ENCODE measurements at regions not wholly inside any gene's neighbourhood (a gene's known extent, or its start where the extent isn't known, plus 50 kb on each side); places are given as distances from the start of the nearest gene placed in this dataset.
"Not testable (repeated sequence)": the region's sequence is repeated elsewhere in the genome, so short reads cannot be mapped to it uniquely, and the experiment has no call there.

- no peak for ATAC-seq
These were observed 1355.9 kb downstream of the GRIK2 start for GRCh38 chr6:102749210-102749971.

GRCh38 chr6:102746941-102747340 is 1353.4 kb downstream of the GRIK2 start:
- DNase-seq (no peak), ATAC-seq (no peak)

More at GRCh38 chr6:102749210-102749971, 1355.9 kb downstream of the GRIK2 start:
- no peak for DNase-seq

GRCh38 chr6:102742754-102743356 is 1349.3 kb downstream of the GRIK2 start:
- no peak for ATAC-seq
- DNase-seq = no peak

GRCh38 chr6:102742028-102742427 is 1348.5 kb downstream of the GRIK2 start:
- DNase-seq = no peak
- no peak for ATAC-seq

GRCh38 chr6:102736941-102737368 is 1343.4 kb downstream of the GRIK2 start:
- no peak for ATAC-seq
- no peak for DNase-seq

DNA sequence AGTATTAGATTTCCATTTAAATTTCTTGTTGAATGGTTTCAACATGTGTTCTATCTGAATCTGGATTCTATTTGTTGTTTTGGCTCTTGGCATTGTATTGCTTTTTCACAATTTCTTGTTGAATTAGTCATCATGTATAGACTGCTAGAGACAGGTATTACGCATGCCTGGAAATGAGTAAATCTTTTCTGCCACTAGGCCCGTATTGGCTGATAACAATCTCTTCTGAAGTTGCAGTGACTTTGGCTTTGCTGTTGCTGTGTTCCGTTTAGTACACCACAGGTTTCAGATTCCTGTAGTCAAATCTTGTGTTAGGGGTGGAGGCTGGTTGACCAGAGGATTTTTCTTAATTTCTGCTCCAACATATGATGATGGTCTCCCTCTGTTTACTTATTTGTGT is 1339.4 kb downstream of the GRIK2 start:
- DNase-seq (no peak), ATAC-seq (no peak)

DNA sequence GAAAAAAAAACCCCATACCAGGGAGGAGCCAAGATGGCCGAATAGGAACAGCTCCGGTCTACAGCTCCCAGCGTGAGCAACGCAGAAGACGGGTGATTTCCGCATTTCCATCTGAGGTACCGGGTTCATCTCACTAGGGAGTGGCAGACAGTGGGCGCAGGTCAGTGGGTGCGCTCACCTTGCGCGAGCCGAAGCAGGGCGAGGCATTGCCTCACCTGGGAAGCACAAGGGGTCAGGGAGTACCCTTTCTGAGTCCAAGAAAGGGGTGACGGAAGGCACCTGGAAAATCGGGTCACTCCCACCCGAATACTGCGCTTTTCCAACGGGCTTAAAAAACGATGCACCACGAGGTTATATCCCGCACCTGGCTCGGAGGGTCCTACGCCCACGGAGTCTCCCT is 1328.6 kb downstream of the GRIK2 start:
- DNase-seq, ATAC-seq: not testable (repeated sequence)

DNA sequence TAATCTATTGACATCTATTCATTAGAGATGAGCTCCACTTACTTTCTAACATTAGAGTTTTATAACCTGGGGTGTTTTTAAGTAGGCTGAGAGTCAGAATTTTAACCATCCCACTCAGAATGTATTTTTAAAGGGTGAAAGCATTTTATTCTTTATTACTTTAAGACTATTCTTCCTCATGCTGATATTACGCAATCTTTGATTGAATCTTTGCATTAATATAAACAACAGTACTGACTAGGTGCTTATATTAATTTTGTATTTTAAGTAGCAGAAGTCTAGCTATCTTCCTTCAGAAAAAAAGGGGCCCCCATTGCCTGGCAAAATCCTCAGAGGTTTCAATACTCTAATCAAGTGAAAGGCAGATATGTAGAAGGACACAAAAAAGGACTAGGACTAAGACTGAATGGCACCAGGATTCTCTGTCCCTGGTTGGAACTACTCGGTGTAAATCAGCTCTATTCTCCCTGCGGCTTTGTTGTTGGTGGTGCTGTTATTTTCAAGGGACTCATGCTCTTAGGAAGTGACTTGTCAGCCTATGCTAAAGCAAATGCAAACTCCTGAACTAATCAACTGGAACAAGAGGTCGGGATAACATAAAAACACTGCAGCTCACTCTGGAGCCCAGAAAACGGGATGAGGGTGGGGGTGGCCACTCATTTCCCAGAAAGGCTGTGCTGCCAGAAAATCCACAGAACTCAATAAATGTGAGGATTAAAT is 1324.4 kb downstream of the GRIK2 start:
- DNase-seq = no peak
- ATAC-seq = no peak

DNA sequence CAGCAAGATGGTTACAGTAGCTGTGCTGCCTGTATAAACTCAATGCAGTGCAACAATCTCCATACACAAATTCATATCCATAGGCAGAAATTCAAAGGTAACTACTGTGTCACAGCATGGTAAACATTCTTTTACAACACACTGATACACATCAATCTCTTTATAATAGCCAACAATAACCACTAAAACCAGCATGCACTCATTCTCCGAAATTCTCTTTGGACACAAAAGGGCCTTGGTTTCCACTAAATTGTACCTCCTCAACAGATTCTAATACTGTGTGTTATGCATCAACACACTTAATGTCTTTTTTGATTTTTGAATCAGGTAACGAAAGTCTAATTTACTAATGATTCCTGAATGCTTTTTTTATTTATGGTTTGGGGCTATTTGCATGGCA is 1323.7 kb downstream of the GRIK2 start:
- no peak for ATAC-seq

DNA sequence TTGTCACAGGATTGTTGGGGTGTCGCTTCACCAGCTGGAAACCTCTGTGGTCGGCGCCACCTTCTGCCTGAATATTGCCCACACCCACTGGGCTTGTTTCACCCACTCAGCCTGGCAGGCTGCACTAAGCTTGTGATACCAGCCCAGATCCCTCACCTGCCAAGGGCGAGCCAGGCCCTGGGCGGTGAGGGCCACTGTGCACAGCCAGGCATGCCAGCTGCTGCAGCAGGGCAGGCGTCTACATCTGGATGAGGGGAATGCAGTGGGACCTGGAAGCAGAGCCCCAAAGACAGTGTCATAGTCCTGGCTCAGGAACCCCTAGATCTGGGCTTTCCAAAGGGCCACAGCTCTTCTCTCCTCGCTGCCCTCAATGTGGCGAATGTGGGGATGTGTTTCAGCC is 1307.5 kb downstream of the GRIK2 start:
- ATAC-seq (no peak), DNase-seq (no peak)

More for the DNA sequence above, 1323.7 kb downstream of the GRIK2 start:
- DNase-seq = no peak

DNA sequence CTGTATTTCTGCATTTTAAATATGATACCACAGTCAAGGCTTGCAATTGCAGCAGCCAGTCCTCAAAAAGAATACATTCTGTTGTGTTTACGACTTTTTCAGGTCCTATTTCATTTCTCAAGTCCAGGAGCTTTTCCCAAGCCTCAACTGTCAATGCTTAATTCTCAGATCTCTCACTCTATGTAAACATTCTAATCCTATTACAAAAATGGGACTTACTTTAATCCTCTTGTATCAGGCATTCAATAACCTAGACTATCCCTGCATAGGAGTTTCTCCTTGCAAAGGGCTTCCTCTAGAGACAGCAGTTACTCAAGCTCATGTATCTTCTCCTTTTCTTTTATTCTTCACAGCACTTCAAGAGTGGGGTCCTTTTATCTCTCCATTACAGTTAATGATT is 1293.0 kb downstream of the GRIK2 start:
- ATAC-seq (no peak), DNase-seq (no peak)

- ATAC-seq = no peak
- DNase-seq = no peak
These were observed 1286.9 kb downstream of the GRIK2 start for GRCh38 chr6:102680413-102680812.

- ATAC-seq (no peak), DNase-seq (no peak)
These were observed 1286.4 kb downstream of the GRIK2 start for GRCh38 chr6:102679865-102680264.

- DNase-seq (no peak), ATAC-seq (no peak)
These were observed 1283.7 kb downstream of the GRIK2 start for GRCh38 chr6:102677225-102677624.

GRCh38 chr6:102670735-102671134 is 1277.2 kb downstream of the GRIK2 start:
- DNase-seq (no peak), ATAC-seq (no peak)

DNA sequence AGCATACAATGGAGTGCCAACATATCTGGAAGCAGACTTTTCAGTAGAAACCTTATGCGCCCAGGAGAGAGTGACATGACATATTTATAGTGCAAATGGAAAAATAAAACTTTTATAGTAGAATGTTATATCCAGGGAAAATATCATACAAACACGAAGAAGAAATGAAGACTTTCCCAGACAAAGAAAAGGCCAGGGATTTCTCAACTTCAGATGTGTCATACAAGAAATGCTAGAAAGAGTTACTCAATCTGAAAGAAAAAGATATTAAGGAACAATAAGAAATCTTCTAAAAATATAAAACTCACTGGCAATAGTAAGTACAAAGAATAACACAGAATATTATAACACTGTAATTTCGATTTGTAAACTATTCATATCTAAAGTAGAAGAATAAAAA is 1269.3 kb downstream of the GRIK2 start:
- ATAC-seq (no peak), DNase-seq (no peak)

DNA sequence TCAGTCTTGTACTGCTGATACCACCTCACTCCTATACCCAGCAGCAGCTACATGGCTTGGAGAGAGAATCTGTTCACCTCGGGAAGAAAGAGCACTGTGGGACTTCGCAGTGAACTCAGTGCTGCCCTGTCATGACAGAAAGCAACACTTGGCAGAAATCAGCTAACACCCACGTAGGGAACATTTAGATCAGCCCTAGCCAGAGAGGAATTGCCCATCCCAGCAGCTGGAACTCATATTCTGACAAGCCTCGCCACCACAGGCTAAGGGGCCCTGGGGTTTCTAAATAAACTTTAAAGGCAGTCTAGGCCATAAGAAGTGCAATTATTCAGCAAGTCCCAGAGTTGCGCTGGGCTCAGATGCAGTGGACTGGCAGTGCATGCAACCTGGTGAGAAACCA is 1266.8 kb downstream of the GRIK2 start:
- no peak for ATAC-seq
- no peak for DNase-seq

- ATAC-seq = no peak
- no peak for DNase-seq
These were observed 1262.3 kb downstream of the GRIK2 start for GRCh38 chr6:102655823-102656222.

- no peak for ATAC-seq
These were observed 1247.9 kb downstream of the GRIK2 start for GRCh38 chr6:102641426-102641825.

GRCh38 chr6:102631921-102632320 is 1238.4 kb downstream of the GRIK2 start:
- no peak for ATAC-seq

More at GRCh38 chr6:102641426-102641825, 1247.9 kb downstream of the GRIK2 start:
- DNase-seq = no peak

DNA sequence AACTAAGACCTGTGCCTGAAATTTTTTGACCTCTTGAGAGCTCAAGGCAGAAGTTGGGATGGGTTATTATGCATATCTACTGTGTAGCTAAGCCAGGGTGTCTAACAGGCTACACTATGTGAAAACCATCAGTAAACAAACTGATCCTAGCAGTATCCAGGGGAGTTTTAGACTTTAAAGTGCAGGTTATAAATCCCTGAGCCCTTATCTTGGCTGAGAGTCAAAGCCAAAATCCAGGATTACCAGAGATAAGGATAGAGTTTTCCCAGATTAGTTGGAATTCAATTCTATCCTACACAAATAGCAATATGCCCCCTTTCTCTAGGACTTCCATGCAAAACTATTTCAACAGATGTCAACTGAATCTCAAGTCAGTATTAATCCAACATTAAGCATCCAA is 1229.7 kb downstream of the GRIK2 start:
- ATAC-seq (no peak), DNase-seq (no peak)

More at GRCh38 chr6:102631921-102632320, 1238.4 kb downstream of the GRIK2 start:
- no peak for DNase-seq

DNA sequence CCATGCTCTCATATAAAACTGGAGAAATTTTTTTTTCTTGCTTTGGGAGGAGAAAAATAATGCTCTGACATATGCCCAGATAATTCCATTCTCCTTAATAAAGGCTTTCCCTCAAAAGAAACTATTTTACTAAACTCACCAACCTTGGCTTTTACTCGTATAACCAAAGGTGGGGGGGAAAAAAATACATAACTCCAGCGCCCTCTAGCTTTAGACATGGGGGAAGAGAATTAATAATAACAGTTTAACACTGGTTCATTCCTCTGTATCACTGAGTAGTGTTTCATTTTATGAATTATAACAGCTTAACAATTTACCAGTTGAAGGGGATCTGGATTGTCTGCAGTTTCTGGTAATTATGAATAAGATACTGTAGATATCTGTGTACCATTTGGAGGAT is 1226.1 kb downstream of the GRIK2 start:
- ATAC-seq = no peak
- DNase-seq = no peak

DNA sequence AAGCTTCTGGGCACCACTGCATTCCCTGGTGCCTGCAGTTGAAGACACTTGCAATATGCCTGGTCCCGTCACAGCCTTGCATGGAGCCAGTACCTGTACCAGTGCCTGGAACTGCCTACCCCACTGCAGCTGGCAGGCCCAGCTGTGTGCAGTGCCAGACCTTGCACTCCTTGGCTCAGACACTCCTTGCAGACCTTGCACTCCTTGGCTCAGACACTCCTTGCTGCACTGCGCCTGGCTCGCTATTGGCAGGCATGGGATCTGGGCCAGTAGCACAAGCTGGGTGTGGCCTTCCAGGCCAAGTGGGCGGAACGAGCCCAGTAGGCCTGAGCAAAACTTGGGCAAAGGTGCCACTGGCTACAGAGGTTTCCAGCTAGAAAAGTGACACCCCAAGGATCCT is 1189.1 kb downstream of the GRIK2 start:
- no peak for ATAC-seq
- DNase-seq = no peak

All from stimulated activated naive CD8-positive, alpha-beta T cell treated with anti-CD3 and anti-CD28 coated beads, Interleukin-15, Interleukin-2, amounts not matched to agents 100 U/mL and 50 U/mL, for 24 hours (primary cell).